Suprapubic skin (tissue), 4 donors: ENCODE measurements at regions not wholly inside any gene's neighbourhood (a gene's known extent, or its start where the extent isn't known, plus 50 kb on each side); places are given as distances from the start of the nearest gene placed in this dataset.

Source experiments
- DNase-seq, 2 donors: peaks; one replicate each; pipeline ENCODE4 v3.0.0-alpha.2; 2019; ENCODE audit warnings: low spot score in 2 of 2
- H3K27ac ChIP-seq: fragments of 200-600 bp; sonication (generic); one replicate; pipeline ENCODE4 v1.5.1; 2019
- H3K27me3 ChIP-seq: fragments of 200-600 bp; sonication (generic); one replicate; pipeline ENCODE4 v1.5.1; 2019
- H3K36me3 ChIP-seq: fragments of 200-600 bp; sonication (generic); one replicate; pipeline ENCODE4 v1.5.1; 2019
- H3K4me1 ChIP-seq: fragments of 200-600 bp; sonication (generic); one replicate; pipeline ENCODE4 v1.5.1; 2019
- H3K4me3 ChIP-seq: fragments of 200-600 bp; sonication (generic); one replicate; pipeline ENCODE4 v1.5.1; 2019; ENCODE audit warnings: mild to moderate bottlenecking
- H3K9me3 ChIP-seq: fragments of 200-600 bp; sonication (generic); one replicate; pipeline ENCODE4 v1.5.1; 2019
- EP300 ChIP-seq: sonication (generic); formaldehyde crosslinking; IDR thresholded peaks from one replicate; pipeline ENCODE4 v1.6.1; 2017; ENCODE audit warnings: antibody characterized with exemption
- POLR2A ChIP-seq, 2 donors: fragments of 450-650 bp; IDR thresholded peaks; one replicate each; pipeline ENCODE4 v1.6.1; 2017; ENCODE audit warnings: antibody characterized with exemption in 2 of 2, mild to moderate bottlenecking in 2 of 2, moderate library complexity in 2 of 2
- POLR2AphosphoS5 ChIP-seq, 3 donors: sonication (generic); formaldehyde crosslinking; IDR thresholded peaks; one replicate each; pipeline ENCODE4 v1.6.1; 2017; ENCODE audit warnings: antibody characterized with exemption in 3 of 3
- WGBS: methylation state at CpG from one replicate; pipeline ENCODE4 v1.1.5; 2018; 5-methylcytosine and 5-hydroxymethylcytosine counted together
- TF ChIP-seq, protein P1 (sequence below), 2 donors: fragments of 200-600 bp in 1 of 2; fragments of 450-650 bp in 1 of 2; sonication (generic) in 1 of 2; IDR thresholded peaks; one replicate each; pipeline ENCODE4 v1.5.1; 2016 to 2019; ENCODE audit warnings: antibody characterized with exemption in 2 of 2, mild to moderate bottlenecking in 1 of 2, moderate library complexity in 1 of 2

DNA sequence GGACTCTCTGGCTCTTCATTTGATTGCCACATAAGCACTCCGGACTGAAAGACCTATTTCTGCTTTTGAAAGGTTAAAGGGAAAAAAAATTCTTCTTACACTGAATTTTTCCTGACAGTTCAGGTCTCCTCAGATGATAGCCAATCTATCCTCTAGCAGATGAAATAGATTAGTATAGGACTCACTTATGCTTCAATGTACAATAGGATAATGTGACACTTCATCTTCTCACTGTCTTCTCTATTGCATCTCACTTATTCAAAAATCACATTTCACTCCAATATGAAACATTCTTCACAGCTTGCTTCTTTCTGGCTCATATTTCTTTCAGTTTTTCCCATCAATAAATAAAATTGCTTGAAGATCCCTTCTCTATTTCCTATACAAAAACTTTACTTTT is 860.9 kb upstream of the SLITRK6 start:
- no peaks in the 10 kb centered on the region for H3K27me3 ChIP-seq
- DNase-seq, result no peak
- H3K9me3 ChIP-seq, result peaks cover 6% of the 10 kb centered on the region
- TF ChIP-seq, protein P1, sequence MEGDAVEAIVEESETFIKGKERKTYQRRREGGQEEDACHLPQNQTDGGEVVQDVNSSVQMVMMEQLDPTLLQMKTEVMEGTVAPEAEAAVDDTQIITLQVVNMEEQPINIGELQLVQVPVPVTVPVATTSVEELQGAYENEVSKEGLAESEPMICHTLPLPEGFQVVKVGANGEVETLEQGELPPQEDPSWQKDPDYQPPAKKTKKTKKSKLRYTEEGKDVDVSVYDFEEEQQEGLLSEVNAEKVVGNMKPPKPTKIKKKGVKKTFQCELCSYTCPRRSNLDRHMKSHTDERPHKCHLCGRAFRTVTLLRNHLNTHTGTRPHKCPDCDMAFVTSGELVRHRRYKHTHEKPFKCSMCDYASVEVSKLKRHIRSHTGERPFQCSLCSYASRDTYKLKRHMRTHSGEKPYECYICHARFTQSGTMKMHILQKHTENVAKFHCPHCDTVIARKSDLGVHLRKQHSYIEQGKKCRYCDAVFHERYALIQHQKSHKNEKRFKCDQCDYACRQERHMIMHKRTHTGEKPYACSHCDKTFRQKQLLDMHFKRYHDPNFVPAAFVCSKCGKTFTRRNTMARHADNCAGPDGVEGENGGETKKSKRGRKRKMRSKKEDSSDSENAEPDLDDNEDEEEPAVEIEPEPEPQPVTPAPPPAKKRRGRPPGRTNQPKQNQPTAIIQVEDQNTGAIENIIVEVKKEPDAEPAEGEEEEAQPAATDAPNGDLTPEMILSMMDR (IDR thresholded peaks at IDR 0.05), result no peak
- TF ChIP-seq EP300 (no peak), POLR2AphosphoS5 (IDR thresholded peaks at IDR 0.05) (no peak), POLR2A (IDR thresholded peaks at IDR 0.05) (no peak)
- no peaks in the 10 kb centered on the region for H3K36me3 ChIP-seq
- 91% methylated on average over 1 of the region's 1 CpG for WGBS
- no peak overlapping the region for H3K4me3 ChIP-seq
- no peak overlapping the region for H3K27ac ChIP-seq
- H3K4me1 ChIP-seq, result no peaks in the 10 kb centered on the region

DNA sequence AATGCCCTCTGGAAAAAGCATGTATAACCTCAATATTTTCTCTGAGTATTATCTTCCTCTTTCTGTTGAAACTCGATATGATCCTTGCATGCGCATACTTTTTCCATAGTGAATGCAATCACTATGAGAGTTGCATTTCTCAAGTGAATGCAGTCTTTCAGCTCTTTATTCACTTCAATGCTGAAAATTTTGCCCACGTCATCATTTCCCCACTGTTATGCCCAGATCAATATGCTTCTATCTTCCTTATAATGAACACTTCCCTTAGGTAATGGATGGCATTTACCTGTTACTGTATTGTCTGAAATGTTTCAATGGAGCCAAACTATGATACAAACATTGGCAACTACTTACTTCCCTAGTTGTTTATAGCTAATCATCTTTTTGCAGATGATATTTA is 866.6 kb upstream of the SLITRK6 start:
- WGBS, result 85% methylated on average over 3 of the region's 3 CpGs
- no peak for DNase-seq
- no peaks in the 10 kb centered on the region for H3K27me3 ChIP-seq
- no peaks in the 10 kb centered on the region for H3K36me3 ChIP-seq
- peaks cover 6% of the 10 kb centered on the region for H3K9me3 ChIP-seq
- no peaks in the 10 kb centered on the region for H3K4me1 ChIP-seq
- no peak overlapping the region for H3K4me3 ChIP-seq
- no peak overlapping the region for H3K27ac ChIP-seq
- TF ChIP-seq POLR2A (IDR thresholded peaks at IDR 0.05) (no peak), EP300 (no peak), POLR2AphosphoS5 (IDR thresholded peaks at IDR 0.05) (no peak)
- TF ChIP-seq, protein P1 (IDR thresholded peaks at IDR 0.05), result no peak

DNA sequence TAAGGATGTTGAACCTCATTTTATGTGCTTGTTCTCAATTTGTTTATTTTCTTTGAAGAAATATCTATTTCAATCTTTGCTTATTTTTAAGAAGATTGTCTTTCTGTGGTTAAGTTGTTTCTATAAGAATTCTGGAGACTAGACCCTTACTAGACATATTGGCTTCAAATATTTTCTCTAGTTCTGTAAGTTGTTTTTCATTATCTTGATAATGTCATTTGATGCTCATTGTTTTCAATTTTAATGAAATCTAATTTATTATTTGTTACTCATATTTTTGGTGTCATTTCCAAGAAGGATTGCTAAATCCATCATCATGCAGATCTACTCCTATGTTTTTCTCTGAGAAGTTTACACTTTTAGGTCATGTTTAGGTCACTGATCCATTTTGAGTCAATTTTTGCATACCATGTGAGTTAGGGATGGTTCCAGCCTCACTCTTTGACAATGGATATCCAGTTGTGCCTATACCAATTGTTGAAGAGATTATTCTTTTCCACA is 874.8 kb upstream of the SLITRK6 start:
- no peak for TF ChIP-seq EP300
- TF ChIP-seq POLR2AphosphoS5 (IDR thresholded peaks at IDR 0.05), result no peak
- TF ChIP-seq, protein P1 (IDR thresholded peaks at IDR 0.05), result no peak
- TF ChIP-seq POLR2A (IDR thresholded peaks at IDR 0.05), result no peak
- no peak for DNase-seq
- H3K27me3 ChIP-seq, result no peaks in the 10 kb centered on the region
- no peak overlapping the region for H3K4me3 ChIP-seq
- H3K9me3 ChIP-seq, result no peaks in the 10 kb centered on the region
- H3K27ac ChIP-seq, result no peak overlapping the region
- no peaks in the 10 kb centered on the region for H3K36me3 ChIP-seq
- no peaks in the 10 kb centered on the region for H3K4me1 ChIP-seq

DNA sequence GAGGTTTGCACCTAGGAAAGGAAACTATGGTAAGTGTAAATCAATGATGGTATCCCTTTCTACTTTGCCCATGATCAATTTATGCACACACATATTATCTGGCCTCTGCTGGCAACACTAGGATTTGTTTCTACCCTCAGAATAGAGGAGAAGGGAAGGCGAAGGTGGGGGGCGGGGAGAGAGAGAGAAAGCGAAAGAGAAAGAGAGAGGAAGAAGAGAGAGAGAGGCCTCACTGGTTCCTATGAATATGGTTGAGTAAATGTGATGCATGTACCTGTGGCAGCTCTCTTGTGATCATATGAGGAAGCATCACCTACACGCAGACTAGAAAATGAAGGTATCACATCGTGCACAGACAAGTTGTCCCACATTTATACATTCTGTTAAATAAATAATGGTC is 882.0 kb upstream of the SLITRK6 start:
- WGBS, result 71% methylated on average over 5 of the region's 5 CpGs

DNA sequence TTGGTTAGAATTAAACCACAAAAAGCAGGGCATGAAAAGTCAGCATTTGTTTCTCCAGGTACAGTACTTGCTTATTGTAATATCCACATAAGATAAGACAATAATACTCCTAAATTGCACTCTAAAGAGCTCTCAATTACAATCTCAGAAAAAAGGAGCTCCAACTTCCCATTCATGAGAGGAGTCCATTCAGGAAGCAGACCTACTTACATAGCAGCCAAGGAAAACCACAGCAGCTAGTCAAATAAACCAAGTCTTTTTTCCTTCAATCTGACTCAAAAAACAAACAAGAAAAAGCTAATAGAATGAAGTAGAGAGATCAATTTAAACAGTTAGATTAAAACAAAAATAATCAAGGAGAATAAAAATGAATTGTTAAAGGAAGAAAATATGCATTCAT is 885.2 kb upstream of the SLITRK6 start:
- no peak for DNase-seq
- Histone ChIP-seq H3K27me3 (no peaks in the 10 kb centered on the region), H3K9me3 (no peaks in the 10 kb centered on the region), H3K4me3 (no peak overlapping the region), H3K27ac (no peak overlapping the region), H3K4me1 (no peaks in the 10 kb centered on the region), H3K36me3 (no peaks in the 10 kb centered on the region)
- TF ChIP-seq, protein P1 (IDR thresholded peaks at IDR 0.05), result no peak
- TF ChIP-seq POLR2AphosphoS5 (IDR thresholded peaks at IDR 0.05) (no peak), EP300 (no peak), POLR2A (IDR thresholded peaks at IDR 0.05) (no peak)

More for the DNA sequence above, 882.0 kb upstream of the SLITRK6 start:
- no peak for DNase-seq
- no peaks in the 10 kb centered on the region for H3K4me1 ChIP-seq
- H3K9me3 ChIP-seq, result no peaks in the 10 kb centered on the region
- H3K4me3 ChIP-seq, result no peak overlapping the region
- H3K36me3 ChIP-seq, result no peaks in the 10 kb centered on the region
- TF ChIP-seq EP300 (no peak), POLR2A (IDR thresholded peaks at IDR 0.05) (no peak), POLR2AphosphoS5 (IDR thresholded peaks at IDR 0.05) (no peak)
- TF ChIP-seq, protein P1 (IDR thresholded peaks at IDR 0.05), result no peak
- no peaks in the 10 kb centered on the region for H3K27me3 ChIP-seq
- no peak overlapping the region for H3K27ac ChIP-seq
